ENCODE measurements at regions not wholly inside any gene's neighbourhood (a gene's known extent, or its start where the extent isn't known, plus 50 kb on each side); places are given as distances from the start of the nearest gene placed in this dataset.

- no peak for DNase-seq
Measured at GRCh38 chr10:131810036-131810804, 90.6 kb upstream of the PPP2R2D start.

- no peak for DNase-seq
Measured at GRCh38 chr10:131810805-131811629, 89.8 kb upstream of the PPP2R2D start.

GRCh38 chr10:131811630-131812403 is 89.0 kb upstream of the PPP2R2D start:
- DNase-seq, result no peak

GRCh38 chr10:131812736-131813604 is 87.8 kb upstream of the PPP2R2D start:
- no peak for DNase-seq

GRCh38 chr10:131814567-131815265 is 86.1 kb upstream of the PPP2R2D start:
- no peak for DNase-seq

GRCh38 chr10:131815266-131816156 is 85.3 kb upstream of the PPP2R2D start:
- DNase-seq, result no peak

GRCh38 chr10:131816157-131816775 is 84.5 kb upstream of the PPP2R2D start:
- no peak for DNase-seq

- no peak for DNase-seq
Measured at GRCh38 chr10:131816941-131817700, 83.7 kb upstream of the PPP2R2D start.

- no peak for DNase-seq
Measured at GRCh38 chr10:131817866-131818509, 82.8 kb upstream of the PPP2R2D start.

GRCh38 chr10:131818510-131819234 is 82.1 kb upstream of the PPP2R2D start:
- DNase-seq, result no peak

- no peak for DNase-seq
Measured at GRCh38 chr10:131819241-131820072, 81.4 kb upstream of the PPP2R2D start.

GRCh38 chr10:131820626-131821025 is 80.2 kb upstream of the PPP2R2D start:
- no peak for DNase-seq

GRCh38 chr10:131821378-131822012 is 79.3 kb upstream of the PPP2R2D start:
- DNase-seq, result no peak

GRCh38 chr10:131822013-131822691 is 78.7 kb upstream of the PPP2R2D start:
- DNase-seq, result no peak

GRCh38 chr10:131822692-131823245 is 78.0 kb upstream of the PPP2R2D start:
- no peak for DNase-seq

Measured in T-helper 9 cell (primary cell).